Ishikawa (cell line): ENCODE measurements at regions not wholly inside any gene's neighbourhood (a gene's known extent, or its start where the extent isn't known, plus 50 kb on each side); places are given as distances from the start of the nearest gene placed in this dataset.

Experiments
- CEBPB ChIP-seq: IDR thresholded peaks from 2 replicates; pipeline ENCODE4 v1.6.1; 2012
- EGR1 ChIP-seq: IDR thresholded peaks from 2 replicates; pipeline ENCODE4 v1.6.1; 2012
- EP300 ChIP-seq: IDR thresholded peaks from 2 replicates; pipeline ENCODE4 v1.6.1; 2012; ENCODE audit warnings: borderline replicate concordance
- FOXM1 ChIP-seq: IDR thresholded peaks from 2 replicates; pipeline ENCODE4 v1.6.1; 2012; ENCODE audit warnings: low read depth, borderline replicate concordance
- MAX ChIP-seq: IDR thresholded peaks from 2 replicates; pipeline ENCODE4 v1.6.1; 2012
- TCF12 ChIP-seq: IDR thresholded peaks from 2 replicates; pipeline ENCODE4 v1.6.1; 2012; ENCODE audit warnings: low read depth
- ZBTB7A ChIP-seq: IDR thresholded peaks from 2 replicates; pipeline ENCODE4 v1.6.1; 2012; ENCODE audit warnings: low read depth
- TF ChIP-seq, protein P1 (sequence below): IDR thresholded peaks from 2 replicates; pipeline ENCODE4 v1.6.1; 2012; ENCODE audit warnings: low read depth, mild to moderate bottlenecking

DNA sequence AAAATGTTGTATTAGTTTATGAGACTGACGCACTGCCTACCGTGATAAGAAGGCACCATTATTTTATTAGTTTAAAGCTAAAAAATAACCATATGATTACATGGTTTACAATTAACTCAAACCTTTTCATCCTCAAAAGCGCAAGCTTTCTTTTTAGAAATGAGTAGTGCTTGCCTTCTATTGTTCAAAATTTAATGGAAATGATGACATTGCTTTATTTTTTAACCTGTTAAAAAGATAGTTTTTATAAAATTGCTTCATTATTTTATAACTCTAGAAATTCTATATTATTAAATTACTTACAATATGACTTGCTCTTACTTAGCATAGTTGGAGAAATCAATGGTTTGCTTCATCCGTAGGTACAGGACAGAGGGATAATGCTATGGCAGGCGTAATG is 78.7 kb upstream of the HDDC2 start:
- no peak for TF ChIP-seq EGR1
- no peak for TF ChIP-seq MAX
- TF ChIP-seq ZBTB7A, result no peak
- TF ChIP-seq, protein P1, sequence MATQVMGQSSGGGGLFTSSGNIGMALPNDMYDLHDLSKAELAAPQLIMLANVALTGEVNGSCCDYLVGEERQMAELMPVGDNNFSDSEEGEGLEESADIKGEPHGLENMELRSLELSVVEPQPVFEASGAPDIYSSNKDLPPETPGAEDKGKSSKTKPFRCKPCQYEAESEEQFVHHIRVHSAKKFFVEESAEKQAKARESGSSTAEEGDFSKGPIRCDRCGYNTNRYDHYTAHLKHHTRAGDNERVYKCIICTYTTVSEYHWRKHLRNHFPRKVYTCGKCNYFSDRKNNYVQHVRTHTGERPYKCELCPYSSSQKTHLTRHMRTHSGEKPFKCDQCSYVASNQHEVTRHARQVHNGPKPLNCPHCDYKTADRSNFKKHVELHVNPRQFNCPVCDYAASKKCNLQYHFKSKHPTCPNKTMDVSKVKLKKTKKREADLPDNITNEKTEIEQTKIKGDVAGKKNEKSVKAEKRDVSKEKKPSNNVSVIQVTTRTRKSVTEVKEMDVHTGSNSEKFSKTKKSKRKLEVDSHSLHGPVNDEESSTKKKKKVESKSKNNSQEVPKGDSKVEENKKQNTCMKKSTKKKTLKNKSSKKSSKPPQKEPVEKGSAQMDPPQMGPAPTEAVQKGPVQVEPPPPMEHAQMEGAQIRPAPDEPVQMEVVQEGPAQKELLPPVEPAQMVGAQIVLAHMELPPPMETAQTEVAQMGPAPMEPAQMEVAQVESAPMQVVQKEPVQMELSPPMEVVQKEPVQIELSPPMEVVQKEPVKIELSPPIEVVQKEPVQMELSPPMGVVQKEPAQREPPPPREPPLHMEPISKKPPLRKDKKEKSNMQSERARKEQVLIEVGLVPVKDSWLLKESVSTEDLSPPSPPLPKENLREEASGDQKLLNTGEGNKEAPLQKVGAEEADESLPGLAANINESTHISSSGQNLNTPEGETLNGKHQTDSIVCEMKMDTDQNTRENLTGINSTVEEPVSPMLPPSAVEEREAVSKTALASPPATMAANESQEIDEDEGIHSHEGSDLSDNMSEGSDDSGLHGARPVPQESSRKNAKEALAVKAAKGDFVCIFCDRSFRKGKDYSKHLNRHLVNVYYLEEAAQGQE, result no peak
- TF ChIP-seq TCF12, result no peak
- TF ChIP-seq CEBPB, result no peak
- no peak for TF ChIP-seq EP300
- no peak for TF ChIP-seq FOXM1
